Cardiac fibroblast (primary cell): ENCODE measurements at regions not wholly inside any gene's neighbourhood (a gene's known extent, or its start where the extent isn't known, plus 50 kb on each side); places are given as distances from the start of the nearest gene placed in this dataset.

ENCODE experiments used
- DNase-seq, 2 donors: peaks; one replicate each; pipeline versions ENCODE4 v3.0.0 to v3.0.0-alpha.2; 2010; ENCODE audit warnings: low read depth in 2 of 2
- H3K4me3 ChIP-seq, 2 donors: replicated peaks in 1 of 2; 1 replicate in 1 of 2; 2 replicates in 1 of 2; pipeline ENCODE4 v1.5.1; 2011; ENCODE audit warnings: low read depth in 2 of 2, low read length in 2 of 2, mild to moderate bottlenecking in 2 of 2, moderate library complexity in 1 of 2
- TF ChIP-seq, protein P1 (sequence below): IDR thresholded peaks from one replicate; pipeline ENCODE4 v1.5.1; 2011; ENCODE audit warnings: low read depth, mild to moderate bottlenecking, low read length, inconsistent platforms

DNA sequence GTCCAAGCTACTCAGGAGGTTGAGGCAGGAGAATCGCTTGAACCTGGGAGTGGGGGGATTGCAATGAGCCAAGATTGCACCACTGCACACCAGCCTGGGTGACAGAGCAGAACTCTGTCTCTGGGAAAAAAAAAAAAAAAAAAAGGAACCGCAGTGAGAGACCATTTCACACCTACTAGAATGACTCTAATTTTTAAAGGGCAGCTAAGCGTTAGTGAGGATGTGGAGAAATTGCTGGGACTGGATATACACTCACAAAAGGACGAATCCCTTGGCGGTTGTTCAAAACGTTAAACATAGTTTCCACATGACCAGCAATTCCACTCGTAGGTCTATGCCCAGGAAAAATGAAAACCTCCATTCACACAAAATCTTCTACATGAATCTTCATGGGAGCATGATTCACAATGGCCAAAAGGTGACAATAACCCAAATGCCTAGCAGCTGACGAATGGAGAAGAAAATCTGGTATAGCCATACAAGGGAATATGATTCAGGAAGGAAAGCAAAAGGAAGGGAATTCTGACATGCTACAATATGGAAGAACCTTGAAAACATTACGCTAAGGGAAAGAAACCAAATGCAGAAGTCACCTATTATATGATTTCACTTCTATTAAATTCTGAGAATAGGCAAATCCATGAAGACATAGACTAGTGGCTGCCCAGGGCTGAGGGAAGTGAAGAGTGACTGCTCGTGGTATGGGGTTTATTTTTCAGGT, 127.0 kb downstream of the CHSY1 start:
- DNase-seq: peak; percentile 96 to 98
- TF ChIP-seq, protein P1, sequence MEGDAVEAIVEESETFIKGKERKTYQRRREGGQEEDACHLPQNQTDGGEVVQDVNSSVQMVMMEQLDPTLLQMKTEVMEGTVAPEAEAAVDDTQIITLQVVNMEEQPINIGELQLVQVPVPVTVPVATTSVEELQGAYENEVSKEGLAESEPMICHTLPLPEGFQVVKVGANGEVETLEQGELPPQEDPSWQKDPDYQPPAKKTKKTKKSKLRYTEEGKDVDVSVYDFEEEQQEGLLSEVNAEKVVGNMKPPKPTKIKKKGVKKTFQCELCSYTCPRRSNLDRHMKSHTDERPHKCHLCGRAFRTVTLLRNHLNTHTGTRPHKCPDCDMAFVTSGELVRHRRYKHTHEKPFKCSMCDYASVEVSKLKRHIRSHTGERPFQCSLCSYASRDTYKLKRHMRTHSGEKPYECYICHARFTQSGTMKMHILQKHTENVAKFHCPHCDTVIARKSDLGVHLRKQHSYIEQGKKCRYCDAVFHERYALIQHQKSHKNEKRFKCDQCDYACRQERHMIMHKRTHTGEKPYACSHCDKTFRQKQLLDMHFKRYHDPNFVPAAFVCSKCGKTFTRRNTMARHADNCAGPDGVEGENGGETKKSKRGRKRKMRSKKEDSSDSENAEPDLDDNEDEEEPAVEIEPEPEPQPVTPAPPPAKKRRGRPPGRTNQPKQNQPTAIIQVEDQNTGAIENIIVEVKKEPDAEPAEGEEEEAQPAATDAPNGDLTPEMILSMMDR: no peak
- H3K4me3 ChIP-seq: no peak overlapping the region

DNA sequence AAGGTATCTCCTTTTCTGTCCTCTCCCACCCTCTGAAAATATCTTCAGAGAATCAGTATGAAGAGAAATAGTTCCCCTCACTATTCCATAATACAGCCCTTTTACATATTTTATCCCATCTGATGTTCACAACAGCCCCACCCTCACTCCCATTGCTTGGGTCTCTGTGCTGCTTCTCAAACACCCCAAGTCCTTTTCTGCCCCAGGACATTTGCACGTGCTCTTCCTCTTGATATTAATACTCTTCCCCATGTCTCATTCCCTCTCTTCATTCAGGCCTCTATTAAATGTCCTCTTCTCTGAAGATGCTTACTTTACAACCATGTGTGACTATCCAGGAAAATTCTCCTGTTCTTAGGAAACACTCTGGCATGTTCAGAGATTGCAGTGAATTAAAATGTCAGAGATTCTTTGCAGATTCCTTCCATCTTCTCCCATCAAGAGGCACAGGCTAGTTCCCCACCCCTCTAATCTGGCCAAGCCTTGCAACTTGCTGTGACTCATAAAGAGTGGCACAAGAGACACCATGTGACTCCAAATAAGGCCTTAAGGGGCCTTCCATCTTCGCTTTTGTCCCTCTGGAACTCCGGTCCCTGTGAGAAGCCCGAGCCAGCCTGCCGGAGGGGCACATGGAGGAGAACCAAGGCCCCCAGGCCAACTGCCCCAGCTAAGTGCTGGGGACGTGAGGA, 128.5 kb downstream of the CHSY1 start:
- TF ChIP-seq, protein P1: no peak
- H3K4me3 ChIP-seq: no peak overlapping the region
- DNase-seq: peak; percentile 53 to 71

DNA sequence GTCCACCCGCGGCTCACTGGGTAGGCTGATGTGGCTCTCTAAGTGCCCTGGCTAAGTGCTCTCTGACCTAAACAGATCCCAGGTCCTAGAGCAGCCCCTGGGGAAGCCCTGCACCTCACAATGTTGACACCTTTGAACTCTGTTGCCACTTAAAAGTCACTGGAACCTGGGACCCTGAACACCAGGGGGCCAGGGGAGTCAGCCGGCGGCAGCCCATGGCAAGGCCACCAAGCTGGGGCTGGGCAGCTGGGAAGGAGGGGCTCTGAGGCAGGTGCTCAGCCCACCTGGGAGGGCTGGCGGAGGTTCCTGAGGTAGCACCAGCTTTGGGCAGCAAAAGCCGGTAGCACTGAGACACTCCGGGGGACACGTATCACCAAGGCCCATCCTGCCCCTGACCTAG, 129.0 kb downstream of the CHSY1 start:
- TF ChIP-seq, protein P1: no peak

DNA sequence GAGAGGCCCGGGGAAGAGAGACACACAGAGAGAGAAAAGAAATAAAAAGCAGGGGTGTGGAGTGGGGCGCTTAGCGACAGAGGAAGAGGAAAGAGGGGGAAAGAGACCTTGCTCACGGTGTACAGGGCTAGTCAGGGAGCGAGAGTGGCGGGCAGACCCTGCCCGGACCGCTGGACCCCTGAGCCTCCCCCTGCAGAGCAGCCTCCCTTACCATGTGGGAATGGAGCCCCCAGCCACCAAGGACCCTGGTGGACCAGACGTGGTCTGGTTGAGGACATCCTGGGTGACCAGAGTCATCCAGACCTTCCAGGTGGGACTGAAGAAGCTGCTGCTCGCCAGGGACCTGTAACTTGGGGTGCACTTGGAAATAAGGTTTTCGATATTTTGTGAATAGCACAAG, 129.6 kb downstream of the CHSY1 start:
- no peak overlapping the region for H3K4me3 ChIP-seq
- TF ChIP-seq, protein P1: no peak
- no peak for DNase-seq

More for the DNA sequence above, 129.0 kb downstream of the CHSY1 start:
- DNase-seq: no peak
- no peak overlapping the region for H3K4me3 ChIP-seq

DNA sequence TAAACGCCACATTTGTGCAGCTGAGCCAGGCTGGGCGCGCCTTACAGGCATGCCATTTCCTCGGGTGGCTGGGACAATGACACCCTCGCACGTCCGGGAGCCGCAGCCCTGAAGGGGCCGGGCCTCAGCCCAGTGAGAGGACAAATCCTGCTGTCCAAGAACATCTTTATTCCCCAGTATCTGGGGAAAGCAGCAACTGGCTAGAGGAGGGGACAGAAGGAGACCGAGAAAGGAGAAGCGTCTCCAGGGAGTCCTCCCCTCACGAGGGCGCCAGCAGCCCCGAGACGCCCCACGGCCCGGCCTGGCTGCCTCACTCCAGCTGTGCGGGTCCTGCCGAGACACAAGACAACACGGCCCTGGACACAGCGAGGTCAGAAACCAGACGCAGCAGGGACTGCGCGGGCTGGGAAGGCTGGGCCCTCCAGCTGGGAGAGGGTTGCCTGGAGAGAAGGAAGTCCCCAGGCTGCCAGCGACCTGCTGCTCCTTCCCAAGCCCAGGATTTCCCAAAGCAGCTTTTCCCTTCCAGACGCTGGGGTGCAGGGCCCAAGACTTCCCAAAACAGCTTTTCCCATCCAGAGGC, 130.2 kb downstream of the CHSY1 start:
- H3K4me3 ChIP-seq: peak overlapping the region in 1 of 2 donors; percentile 16
- TF ChIP-seq, protein P1: peak; percentile 37
- peak; percentile 62 to 80 for DNase-seq

DNA sequence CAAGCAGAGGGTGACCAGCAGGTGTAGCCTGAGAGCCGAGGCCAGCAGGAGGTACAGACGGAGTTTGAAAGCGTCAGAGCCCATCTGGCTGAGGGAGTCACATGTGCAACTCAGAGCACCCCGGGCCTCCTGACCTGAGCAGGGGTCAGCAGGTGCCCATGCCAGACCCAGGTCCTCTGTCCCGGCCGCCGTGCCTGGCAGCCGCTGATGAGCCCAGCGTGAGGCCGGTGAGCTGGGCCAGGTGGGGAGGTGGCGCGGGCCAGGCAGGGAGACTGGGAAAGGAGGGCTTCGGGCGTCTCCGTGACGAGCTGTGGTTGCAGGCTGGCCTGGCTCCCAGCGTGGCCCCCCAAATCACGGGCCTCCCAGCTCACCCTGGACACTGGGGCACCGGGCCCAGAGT, 130.9 kb downstream of the CHSY1 start:
- DNase-seq: no peak
- TF ChIP-seq, protein P1: no peak

More for the DNA sequence above, 130.9 kb downstream of the CHSY1 start:
- no peak overlapping the region for H3K4me3 ChIP-seq
